SH-SY5Y (cell line): ENCODE measurements at regions not wholly inside any gene's neighbourhood (a gene's known extent, or its start where the extent isn't known, plus 50 kb on each side); places are given as distances from the start of the nearest gene placed in this dataset.

Source experiments
- GATA2 ChIP-seq: IDR thresholded peaks from 2 replicates; pipeline ENCODE4 v1.6.1; 2011; ENCODE audit warnings: mild to moderate bottlenecking, low read depth, low read length
- GATA3 ChIP-seq: IDR thresholded peaks from 2 replicates; pipeline ENCODE4 v1.6.1; 2011; ENCODE audit warnings: low read depth, mild to moderate bottlenecking, low read length, moderate library complexity

DNA sequence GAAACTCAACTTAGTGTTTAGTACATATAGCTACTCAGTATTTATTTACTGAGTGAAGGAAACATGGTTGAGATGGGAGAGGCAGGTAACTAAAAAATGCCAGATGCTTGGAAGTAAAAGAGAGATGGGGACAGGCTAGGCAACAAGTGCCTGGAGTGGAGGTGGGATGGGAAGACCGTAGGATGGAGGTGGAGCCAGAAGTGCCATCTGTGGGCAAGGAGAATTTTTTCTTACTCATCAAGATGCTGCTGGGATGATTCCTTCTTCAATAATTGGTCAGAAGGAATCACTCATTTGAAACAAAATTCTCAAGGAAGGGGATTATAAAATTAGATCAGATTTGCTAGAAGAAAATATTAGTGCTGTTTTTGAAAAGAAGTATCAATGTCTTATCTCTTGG, 72.9 kb downstream of the IFI44 start:
- TF ChIP-seq GATA2 (no peak), GATA3 (no peak)
